ENCODE measurements at regions not wholly inside any gene's neighbourhood (a gene's known extent, or its start where the extent isn't known, plus 50 kb on each side); places are given as distances from the start of the nearest gene placed in this dataset.

- TF ChIP-seq CTCF (IDR thresholded peaks at IDR 0.05; ENCODE audit: extremely low read depth in 1 of 2, insufficient read depth in 1 of 2, low read depth in 1 of 2, low read length in 2 of 2), result no peak
- TF ChIP-seq JUN (IDR thresholded peaks at IDR 0.05; ENCODE audit: borderline replicate concordance, insufficient read depth, insufficient read length, low read depth), result no peak
- no peak for TF ChIP-seq MYC (IDR thresholded peaks at IDR 0.05; ENCODE audit: low read depth, low read length)
- no peak for TF ChIP-seq MAX (IDR thresholded peaks at IDR 0.05; ENCODE audit: insufficient read depth, insufficient read length)
- no peak for TF ChIP-seq EZH2 (IDR thresholded peaks at IDR 0.05; ENCODE audit: borderline replicate concordance, low read depth, low read length, severe bottlenecking)
- no peak for TF ChIP-seq POLR2AphosphoS5 (IDR thresholded peaks at IDR 0.05; ENCODE audit: insufficient read depth, low read depth, low read length)
- no peak for TF ChIP-seq FOS (IDR thresholded peaks at IDR 0.05; ENCODE audit: borderline replicate concordance, insufficient read depth, low read length)
- TF ChIP-seq GATA2 (IDR thresholded peaks at IDR 0.05; ENCODE audit: insufficient read depth, insufficient read length, low read depth, low read length), result no peak
- Histone ChIP-seq H3K9ac (replicated peaks; ENCODE audit: extremely low read depth, insufficient read depth, low read length) (no peak overlapping the region), H3K9me1 (replicated peaks; ENCODE audit: control insufficient read depth, extremely low read depth, insufficient read depth, low read length) (no peaks in the 10 kb centered on the region), H2AFZ (ENCODE audit: low read depth, low read length) (no peak overlapping the region), H3K4me1 (ENCODE audit: control insufficient read depth, extremely low read depth, insufficient read depth, low read length) (no peaks in the 10 kb centered on the region), H3K79me2 (ENCODE audit: control insufficient read depth, insufficient read depth, low read length) (no peaks in the 10 kb centered on the region), H3K36me3 (ENCODE audit: control insufficient read depth in 2 of 2, extremely low read depth in 1 of 2, insufficient read depth in 2 of 2, low read length in 2 of 2) (no peaks in the 10 kb centered on the region), H3K27me3 (ENCODE audit: control insufficient read depth in 2 of 2, insufficient read depth in 2 of 2, low read length in 2 of 2) (no peaks in the 10 kb centered on the region), H3K4me2 (ENCODE audit: insufficient read depth, low read length) (no peak overlapping the region), H4K20me1 (replicated peaks; ENCODE audit: control insufficient read depth, extremely low read depth, insufficient read depth, low read length) (no peaks in the 10 kb centered on the region), H3K9me3 (replicated peaks; ENCODE audit: control insufficient read depth, insufficient read depth, low read length) (no peaks in the 10 kb centered on the region), H3K27ac (ENCODE audit: insufficient read depth, low read depth, low read length) (no peak overlapping the region), H3K4me3 (replicated peaks in 1 of 3; ENCODE audit: insufficient read depth in 1 of 3, low read depth in 1 of 3, low read length in 3 of 3) (no peak overlapping the region)
- FAIRE-seq (no peak), DNase-seq (ENCODE audit: low read depth, low spot score) (no peak)
- dilution Hi-C loops (cut with MboI; ENCODE audit: extremely low pct_ligation_motif_present, low sequenced_read_pairs), result no loop called here
- ChIA-PET POLR2A (no interaction called here), CTCF (interaction anchor here (1.4 to 2.1 kb wide), 2 partner anchors 251 to 457 kb away, joined by 3 to 6 read pairs; no protein-coding TSS in a partner anchor)
- BruUV-seq (replicated peaks), result no TSS peak
- intact Hi-C loops (cut with micrococcal nuclease), result loop anchor here (5.0 kb wide), 1 partner anchor 178 kb away; no protein-coding TSS in a partner anchor
These were observed 233.4 kb downstream of the TEX36 start for GRCh38 chr10:125449571-125449970.
